ENCODE measurements at regions not wholly inside any gene's neighbourhood (a gene's known extent, or its start where the extent isn't known, plus 50 kb on each side); places are given as distances from the start of the nearest gene placed in this dataset.

GRCh38 chr4:110682311-110682710, 59.4 kb upstream of the PITX2 start:
- TF ChIP-seq CTCF (IDR thresholded peaks at IDR 0.05): no peak
- no peak for TF ChIP-seq POLR2A (IDR thresholded peaks at IDR 0.05)
